ENCODE measurements at regions not wholly inside any gene's neighbourhood (a gene's known extent, or its start where the extent isn't known, plus 50 kb on each side); places are given as distances from the start of the nearest gene placed in this dataset.

DNA sequence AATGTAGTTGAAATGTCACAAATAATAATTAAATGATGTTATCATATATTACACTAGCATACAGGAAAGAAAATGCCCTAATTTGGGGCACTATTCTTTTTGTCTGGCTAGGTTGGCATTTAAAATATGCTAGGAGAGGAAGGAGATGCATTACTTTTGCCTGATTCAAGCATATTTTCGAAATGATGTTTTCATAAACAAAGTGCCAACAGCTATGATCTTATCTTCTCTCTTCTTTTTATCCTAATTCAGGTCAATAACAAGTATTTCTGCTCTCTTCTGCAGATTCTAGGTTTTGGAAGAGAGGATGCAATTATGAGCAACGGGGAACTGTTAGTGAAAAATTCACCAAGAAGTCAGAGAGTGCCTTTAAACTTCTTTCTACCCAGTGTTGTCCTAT, 55.8 kb upstream of the NR2F2 start:
- H3K9me3 ChIP-seq = no peaks in the 10 kb centered on the region
- no peaks in the 10 kb centered on the region for H3K27me3 ChIP-seq
- WGBS, 2 donors = 62 to 76% methylated on average over 2 of the region's 2 CpGs
- TF ChIP-seq POLR2AphosphoS5 (IDR thresholded peaks at IDR 0.05) (no peak), EP300 (IDR thresholded peaks at IDR 0.05) (no peak), POLR2A (IDR thresholded peaks at IDR 0.05) (no peak)
- TF ChIP-seq, protein P1, sequence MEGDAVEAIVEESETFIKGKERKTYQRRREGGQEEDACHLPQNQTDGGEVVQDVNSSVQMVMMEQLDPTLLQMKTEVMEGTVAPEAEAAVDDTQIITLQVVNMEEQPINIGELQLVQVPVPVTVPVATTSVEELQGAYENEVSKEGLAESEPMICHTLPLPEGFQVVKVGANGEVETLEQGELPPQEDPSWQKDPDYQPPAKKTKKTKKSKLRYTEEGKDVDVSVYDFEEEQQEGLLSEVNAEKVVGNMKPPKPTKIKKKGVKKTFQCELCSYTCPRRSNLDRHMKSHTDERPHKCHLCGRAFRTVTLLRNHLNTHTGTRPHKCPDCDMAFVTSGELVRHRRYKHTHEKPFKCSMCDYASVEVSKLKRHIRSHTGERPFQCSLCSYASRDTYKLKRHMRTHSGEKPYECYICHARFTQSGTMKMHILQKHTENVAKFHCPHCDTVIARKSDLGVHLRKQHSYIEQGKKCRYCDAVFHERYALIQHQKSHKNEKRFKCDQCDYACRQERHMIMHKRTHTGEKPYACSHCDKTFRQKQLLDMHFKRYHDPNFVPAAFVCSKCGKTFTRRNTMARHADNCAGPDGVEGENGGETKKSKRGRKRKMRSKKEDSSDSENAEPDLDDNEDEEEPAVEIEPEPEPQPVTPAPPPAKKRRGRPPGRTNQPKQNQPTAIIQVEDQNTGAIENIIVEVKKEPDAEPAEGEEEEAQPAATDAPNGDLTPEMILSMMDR (IDR thresholded peaks at IDR 0.05) = no peak
- H3K36me3 ChIP-seq = peaks cover 0 to 36% (median 3%) of the 10 kb centered on the region in 4 donors
- no peak overlapping the region for H3K27ac ChIP-seq
- DNase-seq = no peak
- no peak overlapping the region for H3K4me3 ChIP-seq
- intact Hi-C loops (cut with DNase I) = no loop called here
- H3K4me1 ChIP-seq = no peaks in the 10 kb centered on the region

DNA sequence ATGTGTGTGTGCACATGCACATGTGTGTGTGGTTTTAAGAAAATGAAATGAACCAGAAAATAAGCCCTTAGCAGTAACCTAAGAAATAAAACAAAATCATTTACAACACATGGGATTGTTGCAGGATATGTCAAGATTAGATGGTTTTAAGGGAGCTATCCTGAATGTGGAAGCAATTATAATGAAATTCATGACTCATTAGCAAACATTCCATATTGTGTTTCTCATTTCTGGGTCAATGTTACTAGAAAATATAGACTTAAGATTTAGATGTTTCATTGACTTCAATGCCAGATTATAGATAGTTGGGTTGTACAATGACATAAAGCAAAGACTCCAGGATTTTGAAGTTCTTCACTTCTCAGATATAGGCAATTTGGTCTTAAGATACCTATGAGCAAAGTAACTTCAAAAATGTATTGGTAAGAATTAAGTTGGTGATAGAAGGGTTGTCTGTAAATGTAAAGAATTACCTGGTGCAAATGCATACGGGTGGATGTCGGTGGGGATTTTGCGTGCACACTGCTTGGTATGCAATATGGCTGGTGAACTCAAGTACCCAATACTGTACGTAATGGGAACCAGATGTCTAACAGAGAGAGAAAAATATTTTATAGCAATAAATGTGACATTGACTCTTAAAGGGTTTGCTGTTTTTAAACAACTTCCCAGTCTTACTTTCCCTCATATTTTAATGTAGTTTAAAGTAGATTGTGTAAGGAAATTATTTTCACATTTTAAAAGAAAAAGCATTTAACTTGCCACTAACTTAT, 53.9 kb upstream of the NR2F2 start:
- WGBS, 2 donors = 82 to 91% methylated on average over 4 of the region's 4 CpGs
- DNase-seq = no peak
- H3K27ac ChIP-seq = no peak overlapping the region
- no peak overlapping the region for H3K4me3 ChIP-seq
- no peaks in the 10 kb centered on the region for H3K9me3 ChIP-seq
- intact Hi-C loops (cut with DNase I) = no loop called here
- TF ChIP-seq POLR2A (IDR thresholded peaks at IDR 0.05) (no peak), EP300 (IDR thresholded peaks at IDR 0.05) (no peak), POLR2AphosphoS5 (IDR thresholded peaks at IDR 0.05) (no peak)
- TF ChIP-seq, protein P1 (IDR thresholded peaks at IDR 0.05) = no peak
- peaks cover 0 to 45% (median 0%) of the 10 kb centered on the region in 4 donors for H3K36me3 ChIP-seq
- H3K4me1 ChIP-seq = no peaks in the 10 kb centered on the region
- no peaks in the 10 kb centered on the region for H3K27me3 ChIP-seq

Small RNAs in the stretch of these regions (small RNA-seq; reads per million reads assigned to genes)
- 0 reads per million in 3 donors for gene AC012409.4
- gene RNU2-3P = 0 to 1.2 (median 0) reads per million in 3 donors
